ENCODE measurements at regions not wholly inside any gene's neighbourhood (a gene's known extent, or its start where the extent isn't known, plus 50 kb on each side); places are given as distances from the start of the nearest gene placed in this dataset.

GRCh38 chr13:30116379-30116778 lies 191.0 kb downstream of the KATNAL1 start:
- Histone ChIP-seq H3K27me3 (peaks cover 5% of the 10 kb centered on the region), H3K4me3 (no peak overlapping the region), H3K9me3 (no peaks in the 10 kb centered on the region), H3K27ac (no peak overlapping the region), H3K4me1 (peaks cover 57% of the 10 kb centered on the region), H3K36me3 (no peaks in the 10 kb centered on the region)
- intact Hi-C loops (cut with DNase I), result loop anchor here (10.0 kb wide), 1 partner anchor 272 kb away; no protein-coding TSS in a partner anchor
- no peak for TF ChIP-seq POLR2A (IDR thresholded peaks at IDR 0.05)
- no peak for TF ChIP-seq POLR2AphosphoS5 (IDR thresholded peaks at IDR 0.05; ENCODE audit: insufficient read depth in 1 of 2, low read depth in 1 of 2)
- TF ChIP-seq CTCF (IDR thresholded peaks at IDR 0.05), result no peak
- DNase-seq (ENCODE audit: extremely low spot score in 2 of 2), result no peak

- no peak for DNase-seq (ENCODE audit: extremely low spot score in 2 of 2)
- Histone ChIP-seq H3K4me3 (peak overlapping the region; percentile 45 to 46), H3K27ac (peak overlapping the region; percentile 89), H3K27me3 (peaks cover 5% of the 10 kb centered on the region), H3K9me3 (no peaks in the 10 kb centered on the region), H3K36me3 (no peaks in the 10 kb centered on the region), H3K4me1 (peaks cover 56% of the 10 kb centered on the region)
- intact Hi-C loops (cut with DNase I), result loop anchor here (10.0 kb wide), 1 partner anchor 270 kb away; no protein-coding TSS in a partner anchor
- TF ChIP-seq CTCF (IDR thresholded peaks at IDR 0.05), result peak in 1 of 3 experiments; percentile 11
- TF ChIP-seq POLR2AphosphoS5 (IDR thresholded peaks at IDR 0.05; ENCODE audit: insufficient read depth in 1 of 2, low read depth in 1 of 2), result no peak
- no peak for TF ChIP-seq POLR2A (IDR thresholded peaks at IDR 0.05)
These were observed 192.1 kb downstream of the KATNAL1 start for GRCh38 chr13:30115257-30115600.

GRCh38 chr13:30114571-30115256 lies 192.6 kb downstream of the KATNAL1 start:
- H3K9me3 ChIP-seq, result no peaks in the 10 kb centered on the region
- H3K4me3 ChIP-seq, result peak overlapping the region; percentile 45 to 46
- peaks cover 51% of the 10 kb centered on the region for H3K4me1 ChIP-seq
- H3K27ac ChIP-seq, result peak overlapping the region; percentile 89
- TF ChIP-seq CTCF (IDR thresholded peaks at IDR 0.05), result peak; percentile 80 to 95 (median 92)
- peak in 1 of 2 donors; percentile 44 for TF ChIP-seq POLR2A (IDR thresholded peaks at IDR 0.05)
- peak in 1 of 2 donors; percentile 50 for TF ChIP-seq POLR2AphosphoS5 (IDR thresholded peaks at IDR 0.05; ENCODE audit: insufficient read depth in 1 of 2, low read depth in 1 of 2)
- intact Hi-C loops (cut with DNase I), result loop anchor here (5.0 to 10.0 kb wide), 2 partner anchors 270 to 607 kb away; no protein-coding TSS in a partner anchor
- H3K27me3 ChIP-seq, result peaks cover 5% of the 10 kb centered on the region
- no peaks in the 10 kb centered on the region for H3K36me3 ChIP-seq
- DNase-seq (ENCODE audit: extremely low spot score in 2 of 2), result no peak

- no peak for DNase-seq (ENCODE audit: extremely low spot score in 2 of 2)
- H3K27me3 ChIP-seq, result peaks cover under 1% of the 10 kb centered on the region
- H3K36me3 ChIP-seq, result no peaks in the 10 kb centered on the region
- peaks cover 45% of the 10 kb centered on the region for H3K4me1 ChIP-seq
- no peaks in the 10 kb centered on the region for H3K9me3 ChIP-seq
- peak overlapping the region; percentile 89 for H3K27ac ChIP-seq
- intact Hi-C loops (cut with DNase I), result loop anchor here (5.0 to 10.0 kb wide), 2 partner anchors 269 to 607 kb away; no protein-coding TSS in a partner anchor
- H3K4me3 ChIP-seq, result peak overlapping the region; percentile 45 to 46
- no peak for TF ChIP-seq POLR2A (IDR thresholded peaks at IDR 0.05)
- no peak for TF ChIP-seq CTCF (IDR thresholded peaks at IDR 0.05)
- no peak for TF ChIP-seq POLR2AphosphoS5 (IDR thresholded peaks at IDR 0.05; ENCODE audit: insufficient read depth in 1 of 2, low read depth in 1 of 2)
These were observed 193.3 kb downstream of the KATNAL1 start for GRCh38 chr13:30113983-30114570.

- no peak overlapping the region for H3K4me3 ChIP-seq
- DNase-seq (ENCODE audit: extremely low spot score in 2 of 2), result no peak
- TF ChIP-seq POLR2AphosphoS5 (IDR thresholded peaks at IDR 0.05; ENCODE audit: insufficient read depth in 1 of 2, low read depth in 1 of 2) (no peak), CTCF (IDR thresholded peaks at IDR 0.05) (no peak), POLR2A (IDR thresholded peaks at IDR 0.05) (no peak)
- peak overlapping the region; percentile 89 for H3K27ac ChIP-seq
- H3K27me3 ChIP-seq, result no peaks in the 10 kb centered on the region
- no peaks in the 10 kb centered on the region for H3K9me3 ChIP-seq
- H3K36me3 ChIP-seq, result no peaks in the 10 kb centered on the region
- H3K4me1 ChIP-seq, result peaks cover 40% of the 10 kb centered on the region
- intact Hi-C loops (cut with DNase I), result loop anchor here (5.0 to 10.0 kb wide), 2 partner anchors 269 to 606 kb away; no protein-coding TSS in a partner anchor
These were observed 193.8 kb downstream of the KATNAL1 start for GRCh38 chr13:30113551-30113950.
